IMR-90 (cell line): ENCODE measurements at regions not wholly inside any gene's neighbourhood (a gene's known extent, or its start where the extent isn't known, plus 50 kb on each side); places are given as distances from the start of the nearest gene placed in this dataset.
A peak's percentile ranks its signal among the peaks of the same experiment; 100 is the strongest.

Source experiments
- ATAC-seq: fragments of 200-7000 bp; cut with Tn5 transposase; 2 replicates; pipeline ENCODE4 v1.9.1; 2020; ENCODE audit warnings: low read depth, mild to moderate bottlenecking, moderate library complexity
- BruUV-seq: library from RNA; stranded (reverse); fragments of 400-500 nt; replicated peaks from 2 replicates; lab custom pipeline; 2021; lab: Mats Ljungman, UMichigan
- CTCF ChIA-PET: fragments of 300-600 bp; formaldehyde crosslinking; extraction: SDS; loops from one replicate; lab custom pipeline; 2021; ENCODE audit warnings: antibody characterized with exemption; lab: Yijun Ruan, JAX
- POLR2A ChIA-PET: fragments of 300-600 bp; sonication (Branson Sonifier 250); formaldehyde crosslinking; loops from one replicate; lab custom pipeline; 2022; ENCODE audit warnings: antibody characterized with exemption; ENCODE audit not compliant: unreplicated experiment; lab: Charles Lee
- DNase-seq: peaks from one replicate; pipeline ENCODE4 v3.0.0; 2013
- H2AFZ ChIP-seq: replicated peaks from 2 replicates; pipeline ENCODE3; 2013; ENCODE audit warnings: low read length, mild to moderate bottlenecking; ENCODE audit not compliant: poor library complexity
- H2AK5ac ChIP-seq: 2 replicates; pipeline ENCODE4 v1.6.1; 2013; ENCODE audit warnings: low read depth, low read length, inconsistent platforms
- H2AK9ac ChIP-seq: replicated peaks from 2 replicates; pipeline ENCODE3; 2013; ENCODE audit warnings: mild to moderate bottlenecking, low read depth, low read length, moderate library complexity; ENCODE audit not compliant: poor library complexity
- H2BK120ac ChIP-seq: 2 replicates; pipeline ENCODE4 v1.6.1; 2013; ENCODE audit warnings: low read depth, low read length, inconsistent platforms
- H2BK15ac ChIP-seq: 3 replicates; pipeline ENCODE4 v1.6.1; 2013; ENCODE audit warnings: low read depth, low read length, inconsistent platforms
- H2BK20ac ChIP-seq: 2 replicates; pipeline ENCODE4 v1.6.1; 2013; ENCODE audit warnings: low read depth, mild to moderate bottlenecking, inconsistent platforms, low read length, moderate library complexity
- H2BK5ac ChIP-seq: 2 replicates; pipeline ENCODE4 v1.6.1; 2013; ENCODE audit warnings: mild to moderate bottlenecking, low read depth, low read length, inconsistent platforms; ENCODE audit not compliant: poor library complexity, severe bottlenecking
- H3K14ac ChIP-seq: replicated peaks from 2 replicates; pipeline ENCODE4 v1.6.1; 2013; ENCODE audit warnings: low read depth, low read length, inconsistent platforms
- H3K18ac ChIP-seq: 2 replicates; pipeline ENCODE4 v1.6.1; 2013; ENCODE audit warnings: low read depth, low read length, control low read depth
- H3K23ac ChIP-seq: 2 replicates; pipeline ENCODE4 v1.6.1; 2013; ENCODE audit warnings: low read depth, low read length, inconsistent platforms
- H3K27ac ChIP-seq: 2 replicates; pipeline ENCODE4 v1.5.1; 2013; ENCODE audit warnings: mild to moderate bottlenecking, control low read depth, low read length; ENCODE audit not compliant: insufficient read depth
- H3K27me3 ChIP-seq: 2 replicates; pipeline ENCODE4 v1.6.1; 2013; ENCODE audit warnings: low read length; ENCODE audit not compliant: control insufficient read depth, insufficient read depth
- H3K36me3 ChIP-seq: 2 replicates; pipeline ENCODE4 v1.6.1; 2013; ENCODE audit warnings: low read length, mixed read lengths; ENCODE audit not compliant: control insufficient read depth, insufficient read depth
- H3K4ac ChIP-seq: 2 replicates; pipeline ENCODE4 v1.6.1; 2013; ENCODE audit warnings: low read depth, low read length, inconsistent platforms
- H3K4me1 ChIP-seq: 2 replicates; pipeline ENCODE4 v1.6.1; 2013; ENCODE audit warnings: low read length, mixed read lengths; ENCODE audit not compliant: control insufficient read depth, insufficient read depth
- H3K4me2 ChIP-seq: 2 replicates; pipeline ENCODE4 v1.6.1; 2013; ENCODE audit warnings: low read depth, mild to moderate bottlenecking, control low read depth, low read length, moderate library complexity
- H3K4me3 ChIP-seq: 2 replicates; pipeline ENCODE4 v1.5.1; 2013; ENCODE audit warnings: low read depth, mild to moderate bottlenecking, control low read depth, low read length, moderate library complexity; ENCODE audit not compliant: insufficient read depth
- H3K56ac ChIP-seq: 2 replicates; pipeline ENCODE4 v1.6.1; 2013; ENCODE audit warnings: low read length, inconsistent platforms; ENCODE audit not compliant: insufficient read depth; ENCODE audit errors: extremely low read depth
- H3K79me1 ChIP-seq, 2 experiments: 2 replicates each; pipeline ENCODE4 v1.6.1; 2013; ENCODE audit warnings: low read length in 2 of 2, inconsistent platforms in 1 of 2, low read depth in 1 of 2
- H3K9ac ChIP-seq: 2 replicates; pipeline ENCODE4 v1.6.1; 2013; ENCODE audit warnings: low read depth, low read length, control low read depth
- H3K9me1 ChIP-seq: 2 replicates; pipeline ENCODE4 v1.6.1; 2013; ENCODE audit warnings: low read length, inconsistent platforms; ENCODE audit not compliant: insufficient read depth
- H3K9me3 ChIP-seq: 2 replicates; pipeline ENCODE4 v1.6.1; 2013; ENCODE audit warnings: low read length; ENCODE audit not compliant: control insufficient read depth, insufficient read depth
- H4K20me1 ChIP-seq: 2 replicates; pipeline ENCODE4 v1.6.1; 2013; ENCODE audit warnings: low read length, inconsistent platforms; ENCODE audit not compliant: insufficient read depth
- H4K5ac ChIP-seq: 2 replicates; pipeline ENCODE4 v1.6.1; 2013; ENCODE audit warnings: mild to moderate bottlenecking, low read depth, low read length, control low read depth
- H4K8ac ChIP-seq, 2 experiments: 2 replicates each; pipeline ENCODE4 v1.6.1; 2013; ENCODE audit warnings: low read depth in 2 of 2, low read length in 2 of 2, control low read depth in 1 of 2, inconsistent platforms in 1 of 2
- H4K91ac ChIP-seq: 2 replicates; pipeline ENCODE4 v1.6.1; 2013; ENCODE audit warnings: low read depth, low read length, inconsistent platforms; ENCODE audit not compliant: insufficient read depth
- CEBPB ChIP-seq: IDR thresholded peaks from 2 replicates; pipeline ENCODE4 v1.6.1; 2012; ENCODE audit warnings: low read depth, low read length, improper control_type of control experiment
- WGBS, 2 experiments: methylation state at CpG; one replicate each; pipeline versions ENCODE4 v1.1.5 to v1.1.7; 2013; ENCODE audit warnings: missing lambda C conversion rate in 2 of 2; ENCODE audit not compliant: insufficient read length in 1 of 2; ENCODE audit errors: extremely low coverage in 2 of 2; 5-methylcytosine and 5-hydroxymethylcytosine counted together
- dilution Hi-C: fragments of 300-500 bp; cut with HindIII; formaldehyde crosslinking; loops from one replicate; pipeline ENCODE4 v1.14.3; 2018; ENCODE audit warnings: low sequenced_read_pairs; ENCODE audit not compliant: unreplicated experiment
- in situ Hi-C: fragments of 300-500 bp; cut with MboI; formaldehyde crosslinking; loops from 3 replicates; pipeline ENCODE4 v1.14.3; 2019; ENCODE audit warnings: low sequenced_read_pairs, inconsistent platforms, mixed read lengths
- intact Hi-C: fragments of 100-400 bp; cut with micrococcal nuclease; formaldehyde crosslinking; loops from 2 replicates; pipeline ENCODE4 v1.10.0; 2022

DNA sequence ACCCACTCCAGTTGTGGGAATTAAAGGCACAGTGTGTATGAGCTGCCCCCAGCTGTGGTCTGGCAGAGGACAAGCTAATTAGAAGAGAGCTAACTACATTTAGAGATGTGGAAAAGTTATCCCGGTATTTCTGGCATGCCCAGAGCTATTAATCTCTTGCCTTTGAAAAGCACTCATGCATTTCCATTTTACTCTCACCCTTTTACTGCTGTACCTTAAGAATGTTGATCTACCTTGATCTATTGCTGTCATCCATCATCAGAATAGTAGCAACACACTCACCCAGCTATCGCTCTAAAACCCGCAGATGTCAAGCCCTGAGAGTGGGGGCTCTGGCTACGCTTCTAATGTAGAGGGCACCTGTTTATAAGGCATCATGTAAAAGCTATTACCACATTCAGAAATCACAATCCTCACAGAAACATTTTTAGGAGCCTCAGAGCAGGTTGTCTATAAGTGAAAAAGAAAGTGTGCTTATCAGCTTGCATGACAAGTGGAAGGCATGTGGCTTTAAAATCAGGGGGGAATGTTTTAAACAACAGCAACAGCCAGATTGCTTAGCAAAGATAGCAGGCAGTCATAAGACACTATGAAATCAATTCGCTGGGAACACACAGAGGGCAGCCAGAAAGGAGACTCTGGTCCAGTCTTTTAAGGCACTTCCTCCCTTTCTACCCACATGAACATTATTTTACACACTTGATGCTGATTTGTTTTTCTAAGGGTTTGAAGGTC, 224.2 kb upstream of the IRS2 start:
- no peaks in the 10 kb centered on the region for H3K27me3 ChIP-seq
- peak overlapping the region; percentile 56 for H2BK5ac ChIP-seq
- in situ Hi-C loops, result no loop called here
- H4K8ac ChIP-seq, result peak overlapping the region; percentile 21 to 59
- POLR2A ChIA-PET, result no interaction called here
- H4K5ac ChIP-seq, result no peak overlapping the region
- DNase-seq (peak; percentile 63), ATAC-seq (0 out of 2 replicates have a peak, but pooled peaks have one; percentile 9)
- intact Hi-C loops, result loop anchor here (5.0 kb wide), 1 partner anchor 223 kb away; the partner anchor contains the start of gene IRS2
- H3K23ac ChIP-seq, result peak overlapping the region; percentile 47
- BruUV-seq, result no TSS peak
- H3K9ac ChIP-seq, result no peak overlapping the region
- no peaks in the 10 kb centered on the region for H3K36me3 ChIP-seq
- no peaks in the 10 kb centered on the region for H4K20me1 ChIP-seq
- WGBS, 2 experiments, result no CpG with 5 or more reads among the region's 5 CpGs
- H3K9me3 ChIP-seq, result no peaks in the 10 kb centered on the region
- H3K4me3 ChIP-seq, result no peak overlapping the region
- no peaks in the 10 kb centered on the region for H3K79me1 ChIP-seq
- peak overlapping the region; percentile 85 for H2BK15ac ChIP-seq
- peaks cover 19% of the 10 kb centered on the region for H3K4me1 ChIP-seq
- peak overlapping the region; percentile 23 for H3K14ac ChIP-seq
- H3K9me1 ChIP-seq, result peaks cover 6% of the 10 kb centered on the region
- no peak for TF ChIP-seq CEBPB
- no peak overlapping the region for H3K27ac ChIP-seq
- H3K18ac ChIP-seq, result peak overlapping the region; percentile 16; the same call in 1 of the 2 replicates
- H2AK9ac ChIP-seq, result no peak overlapping the region
- peak overlapping the region; percentile 34; the same call in 1 of the 2 replicates for H3K56ac ChIP-seq
- H4K91ac ChIP-seq, result peak overlapping the region; percentile 80
- peak overlapping the region; percentile 91 for H2BK120ac ChIP-seq
- H3K4ac ChIP-seq, result peak overlapping the region; percentile 82
- H3K4me2 ChIP-seq, result no peak overlapping the region
- CTCF ChIA-PET, result no interaction called here
- peak overlapping the region; percentile 78 for H2BK20ac ChIP-seq
- dilution Hi-C loops, result no loop called here
- H2AK5ac ChIP-seq, result peak overlapping the region; percentile 75
- H2AFZ ChIP-seq, result no peak overlapping the region
